GM18502 (cell line): ENCODE measurements at regions not wholly inside any gene's neighbourhood (a gene's known extent, or its start where the extent isn't known, plus 50 kb on each side); places are given as distances from the start of the nearest gene placed in this dataset.

Experiments
- ATAC-seq: cut with Tn5 transposase; IDR thresholded peaks from one replicate; pipeline ENCODE4 v1.9.1; 2021; ENCODE audit warnings: mild to moderate bottlenecking; ENCODE audit not compliant: unreplicated experiment, poor library complexity

DNA sequence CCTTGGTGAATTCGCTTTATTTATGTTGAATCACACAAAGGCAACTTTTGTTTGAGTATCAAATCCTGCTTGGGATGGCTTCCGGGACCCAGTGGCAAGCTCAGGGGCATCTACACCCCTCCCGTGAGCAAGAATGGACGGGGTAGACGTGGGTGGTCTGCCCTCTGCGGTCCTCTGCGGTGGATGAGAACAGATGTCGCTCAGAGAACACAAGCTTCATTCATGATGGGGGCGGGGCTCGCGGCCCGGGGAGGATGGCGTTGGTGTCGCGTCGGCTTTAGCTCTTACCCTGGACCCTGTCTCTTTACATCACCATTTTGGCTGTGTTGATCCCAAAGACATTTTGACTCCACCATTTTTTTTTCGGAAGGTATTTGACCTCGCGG, 158.5 kb upstream of the RTL1 start:
- no peak for ATAC-seq

DNA sequence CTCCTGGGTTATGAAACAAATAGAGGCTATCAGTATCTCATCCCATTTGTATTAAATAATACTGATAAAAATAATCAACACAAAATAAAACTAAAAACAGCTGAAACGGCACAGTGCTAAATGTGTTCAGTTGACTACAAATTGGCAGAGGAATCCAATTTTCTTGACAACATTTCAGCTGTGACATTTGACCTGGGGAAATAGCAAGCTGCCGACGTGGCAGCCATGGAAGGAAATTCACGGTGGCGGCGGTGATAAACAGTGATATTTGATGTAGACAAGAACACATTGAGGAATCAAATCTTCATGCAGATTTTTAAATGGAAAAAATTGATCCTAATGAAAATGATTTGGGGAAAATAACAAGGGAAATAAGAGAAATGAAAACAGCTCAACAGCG, 159.1 kb upstream of the RTL1 start:
- no peak for ATAC-seq

DNA sequence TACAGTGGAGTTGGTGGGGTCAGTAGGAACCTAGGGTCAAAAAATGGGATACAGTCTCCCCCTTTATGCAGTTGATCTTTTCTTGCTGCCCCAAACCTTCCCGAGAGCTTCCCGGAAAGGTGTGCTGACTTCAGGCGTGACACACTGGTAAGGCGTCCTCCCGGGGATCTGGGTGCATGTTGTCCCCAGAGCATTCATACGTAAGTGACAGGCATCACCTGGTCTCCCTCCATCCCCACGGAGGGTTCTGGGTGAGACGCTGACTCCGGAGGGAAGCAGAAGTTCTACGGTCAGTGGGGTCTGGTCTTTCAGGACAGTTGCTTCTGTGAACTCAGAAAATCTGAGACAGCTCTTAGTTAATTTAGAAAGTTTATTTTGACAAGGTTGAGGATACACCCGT, 159.6 kb upstream of the RTL1 start:
- ATAC-seq: no peak

DNA sequence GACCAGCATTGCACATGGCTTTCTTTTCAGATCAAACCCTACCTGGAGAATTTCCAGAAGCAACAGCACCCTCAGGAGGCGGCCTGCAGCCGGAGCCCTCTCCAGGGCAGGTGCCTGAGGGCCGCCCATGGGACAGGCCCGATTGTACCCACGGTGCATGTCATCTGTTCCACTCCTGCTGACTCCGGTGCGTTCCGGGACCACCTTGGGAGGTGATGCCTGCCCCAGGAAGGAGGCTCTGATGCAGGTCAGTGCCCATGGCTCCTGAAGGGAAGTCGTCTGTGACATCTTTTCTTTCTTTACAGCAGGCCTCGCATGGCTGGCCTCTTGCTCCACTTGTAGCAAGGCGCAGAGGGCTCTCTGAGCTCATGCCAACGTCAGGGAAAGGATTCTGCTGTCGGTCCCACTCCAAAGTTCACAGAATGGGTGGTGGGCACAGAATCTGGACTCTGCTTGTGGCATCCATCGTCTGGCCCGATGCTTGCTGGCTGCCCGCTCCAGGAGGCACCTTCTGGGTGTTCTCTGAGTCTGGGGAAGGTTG, 160.7 kb upstream of the RTL1 start:
- ATAC-seq: no peak

DNA sequence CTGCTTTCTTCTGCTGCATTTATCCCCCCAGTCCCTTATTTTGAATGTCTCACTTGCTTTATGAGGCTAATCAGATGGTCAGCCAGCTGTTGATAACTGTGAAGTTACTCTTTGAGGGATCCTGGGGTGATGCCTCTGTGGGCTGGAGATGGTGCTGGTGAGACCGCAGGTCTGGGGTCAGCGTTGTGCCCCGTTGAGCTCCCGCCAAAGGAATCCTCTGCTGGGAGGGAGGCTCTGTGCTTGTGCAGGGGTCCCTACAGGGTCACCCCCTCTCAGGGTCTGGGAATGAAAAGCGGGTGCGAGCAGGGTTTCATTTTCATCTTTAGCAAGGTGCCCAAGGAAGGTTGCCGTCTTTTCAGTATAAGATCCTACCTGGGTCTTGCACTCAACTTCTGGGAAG, 161.2 kb upstream of the RTL1 start:
- no peak for ATAC-seq

DNA sequence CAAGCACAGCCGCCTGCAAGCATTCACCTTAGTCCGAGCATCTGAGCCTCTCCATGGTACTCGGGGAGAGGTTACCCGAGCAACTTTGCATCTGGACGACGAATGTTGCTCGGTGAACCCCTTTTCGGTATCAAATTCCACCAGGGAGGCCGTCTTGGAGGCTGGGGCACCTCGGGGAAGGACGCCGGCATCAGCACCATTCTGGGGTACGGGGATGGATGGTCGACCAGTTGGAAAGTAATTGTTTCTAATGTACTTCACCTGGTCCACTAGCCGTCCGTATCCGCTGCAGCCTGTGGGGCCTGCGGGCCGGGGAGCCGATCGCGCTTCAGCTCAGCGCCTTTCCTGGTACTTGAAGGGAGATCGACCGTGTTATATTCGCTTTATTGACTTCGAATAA, 161.7 kb upstream of the RTL1 start:
- no peak for ATAC-seq

DNA sequence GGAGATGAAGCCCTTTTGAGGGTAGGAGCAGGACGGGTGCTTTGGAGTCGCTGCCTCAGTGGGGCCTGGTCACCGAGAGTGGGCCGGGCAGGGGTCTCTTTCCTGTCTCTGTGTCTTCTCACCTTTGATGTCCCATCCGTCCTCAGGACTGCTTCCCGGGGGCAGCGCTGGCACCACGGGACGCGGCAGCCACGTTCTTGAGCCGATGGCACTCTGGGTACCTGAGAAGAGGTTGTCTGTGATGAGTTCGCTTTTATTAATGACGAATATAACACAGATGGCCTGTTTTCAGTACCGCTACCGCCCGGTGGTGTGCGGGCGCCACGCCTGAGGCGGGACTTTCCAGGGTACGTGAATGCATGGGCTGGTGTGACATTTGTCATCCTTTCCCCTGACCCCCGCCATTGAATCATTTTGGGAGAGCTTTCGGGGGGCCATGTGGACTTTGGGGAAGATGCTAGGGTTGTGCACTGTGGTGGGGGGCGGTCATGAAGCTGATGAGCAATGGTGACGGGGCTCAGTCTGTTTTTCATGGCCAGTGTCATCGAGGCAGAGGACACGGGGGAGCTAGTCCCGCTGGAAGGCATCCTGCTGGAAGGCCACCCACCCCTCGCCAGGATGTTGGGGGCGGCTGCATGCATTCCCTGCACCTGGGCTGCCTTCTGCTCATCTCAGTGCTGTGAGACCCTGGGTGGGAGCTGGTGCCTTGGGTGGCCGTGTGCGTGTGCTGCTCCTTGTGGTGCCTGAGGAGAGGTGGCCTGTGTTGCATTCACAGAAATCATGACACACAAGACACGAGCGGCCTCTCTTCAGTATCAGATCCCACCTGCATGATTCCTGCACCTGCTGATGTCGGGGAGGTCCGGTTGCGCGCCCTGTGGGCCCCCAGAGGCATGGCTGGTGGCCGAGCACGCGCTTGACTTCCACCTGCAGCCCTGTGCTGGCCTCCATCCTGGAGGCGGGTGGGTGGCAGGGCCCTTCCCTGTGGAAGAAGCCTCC, 162.5 kb upstream of the RTL1 start:
- ATAC-seq: no peak

DNA sequence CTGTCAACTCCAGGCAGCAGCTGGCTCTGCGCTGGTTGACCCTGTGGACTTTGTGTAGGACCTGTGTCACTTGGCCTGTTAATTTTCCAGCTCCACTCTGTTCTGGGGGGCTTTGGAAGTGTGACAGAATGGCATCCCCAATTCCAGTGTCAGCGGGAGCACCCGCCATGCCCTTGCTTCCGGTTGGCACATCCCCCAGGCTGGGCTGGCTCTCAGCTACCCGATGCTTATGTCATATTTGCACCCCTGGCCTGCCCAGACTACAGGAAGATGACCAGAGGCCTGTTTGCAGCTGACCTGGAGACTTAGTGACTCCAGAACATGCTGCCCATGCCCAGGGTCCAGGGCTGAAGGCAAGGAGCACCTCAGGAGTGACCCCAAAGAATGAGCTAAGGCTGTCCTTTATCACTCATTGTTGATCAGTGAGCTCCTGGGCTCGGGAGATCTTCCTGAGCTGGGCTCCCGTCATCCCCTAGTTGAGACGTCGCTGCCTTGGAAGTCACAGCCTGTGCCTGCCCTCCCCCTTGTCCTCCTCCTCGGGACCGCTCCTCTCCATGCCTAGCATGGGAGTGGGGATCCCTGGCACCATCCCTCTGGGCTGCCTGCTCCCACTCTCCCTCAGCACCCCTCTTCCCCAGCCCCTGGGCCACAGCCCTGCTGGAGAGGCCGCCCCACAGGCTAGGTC, 163.4 kb upstream of the RTL1 start:
- ATAC-seq: no peak

DNA sequence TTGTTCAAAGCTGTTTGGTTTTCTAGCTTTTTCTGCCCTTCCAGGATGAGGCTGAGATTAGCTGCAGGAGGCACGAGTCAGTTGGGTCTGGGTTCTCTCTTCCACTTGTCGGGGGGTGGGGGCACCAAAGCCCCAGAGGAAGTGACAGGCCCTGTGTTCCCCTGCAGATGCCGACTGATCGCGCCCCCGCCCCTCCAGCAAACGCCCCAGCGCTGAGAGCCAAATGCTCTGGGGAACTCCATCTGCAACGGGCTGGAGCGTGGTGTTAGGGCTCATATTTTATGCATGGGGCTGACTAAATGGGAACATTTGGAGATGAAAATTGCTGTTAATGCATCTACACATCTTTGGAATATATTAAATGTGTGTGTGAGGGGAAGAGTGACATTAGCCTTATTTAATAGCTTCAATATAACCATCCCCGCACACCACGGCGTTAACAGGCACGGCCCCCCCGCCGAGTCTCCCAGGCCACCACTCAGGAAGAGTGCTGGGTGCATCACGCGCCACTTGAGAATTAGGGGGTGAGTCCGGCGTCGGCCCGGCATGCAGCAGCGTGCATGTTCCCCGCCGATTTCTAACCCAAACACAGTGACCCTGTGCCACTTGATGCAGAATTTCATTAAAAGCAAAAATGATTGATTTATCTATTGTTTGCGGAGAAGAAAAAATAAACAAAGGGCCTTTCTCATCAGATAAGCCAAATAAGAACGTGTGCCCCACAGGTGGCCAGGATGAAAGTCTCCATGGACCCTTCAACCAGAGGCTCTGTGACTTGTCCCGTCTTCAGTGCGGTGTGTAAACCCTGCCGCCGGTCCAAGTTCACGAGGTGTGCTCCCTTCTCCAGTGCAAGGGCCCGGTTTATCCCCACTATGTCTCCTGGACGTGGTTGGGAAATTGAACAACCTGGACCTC, 165.0 kb upstream of the RTL1 start:
- ATAC-seq: no peak

DNA sequence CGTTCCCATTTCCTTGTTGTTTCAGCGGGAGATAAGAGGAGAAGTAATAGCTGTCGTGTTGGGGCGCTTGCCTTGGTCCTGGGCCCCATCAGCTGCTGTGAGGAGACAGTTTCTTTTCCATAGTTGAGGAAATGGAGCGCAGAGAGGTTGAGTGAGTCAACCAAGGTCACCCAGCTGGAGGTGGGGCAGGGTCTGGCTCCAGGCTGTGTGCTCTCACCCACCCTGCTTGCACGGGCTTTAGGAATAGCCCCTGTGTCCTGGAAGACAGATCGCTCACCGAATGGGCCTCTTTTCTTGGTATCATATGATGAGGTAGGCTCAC, 165.7 kb upstream of the RTL1 start:
- no peak for ATAC-seq

DNA sequence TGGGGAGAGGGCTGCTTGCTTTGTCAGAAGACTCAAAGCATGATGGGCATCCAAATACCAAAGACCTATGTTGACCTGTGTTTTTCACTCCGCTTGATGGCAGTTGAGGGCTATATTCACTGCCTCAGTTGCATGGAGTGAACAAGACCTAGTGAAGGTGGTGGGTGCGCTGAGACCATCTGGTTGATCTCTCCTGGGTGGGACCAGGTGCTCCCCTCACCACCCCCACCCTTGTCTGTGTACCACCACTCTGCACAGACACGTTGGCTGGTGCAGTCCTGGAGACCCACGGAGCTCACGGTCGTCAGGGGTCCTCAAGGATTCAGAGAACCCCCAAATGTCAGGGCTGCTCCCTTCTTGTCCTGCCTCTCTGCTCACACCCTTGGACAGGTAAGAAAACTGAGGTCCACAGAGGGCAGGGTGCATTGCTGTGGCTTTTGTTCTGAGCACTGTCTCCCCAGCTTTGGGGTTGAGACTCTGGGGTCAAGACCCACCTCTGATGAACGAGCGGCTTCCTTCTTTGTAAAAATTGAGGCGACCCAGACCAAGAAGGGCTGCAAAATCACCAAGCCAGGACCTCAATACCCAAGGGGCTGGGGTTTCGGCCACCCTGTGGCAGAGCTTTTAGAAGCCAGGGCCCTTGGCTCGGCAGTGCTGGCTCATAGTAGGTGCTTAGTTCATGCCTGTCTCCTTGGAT, 166.3 kb upstream of the RTL1 start:
- no peak for ATAC-seq

DNA sequence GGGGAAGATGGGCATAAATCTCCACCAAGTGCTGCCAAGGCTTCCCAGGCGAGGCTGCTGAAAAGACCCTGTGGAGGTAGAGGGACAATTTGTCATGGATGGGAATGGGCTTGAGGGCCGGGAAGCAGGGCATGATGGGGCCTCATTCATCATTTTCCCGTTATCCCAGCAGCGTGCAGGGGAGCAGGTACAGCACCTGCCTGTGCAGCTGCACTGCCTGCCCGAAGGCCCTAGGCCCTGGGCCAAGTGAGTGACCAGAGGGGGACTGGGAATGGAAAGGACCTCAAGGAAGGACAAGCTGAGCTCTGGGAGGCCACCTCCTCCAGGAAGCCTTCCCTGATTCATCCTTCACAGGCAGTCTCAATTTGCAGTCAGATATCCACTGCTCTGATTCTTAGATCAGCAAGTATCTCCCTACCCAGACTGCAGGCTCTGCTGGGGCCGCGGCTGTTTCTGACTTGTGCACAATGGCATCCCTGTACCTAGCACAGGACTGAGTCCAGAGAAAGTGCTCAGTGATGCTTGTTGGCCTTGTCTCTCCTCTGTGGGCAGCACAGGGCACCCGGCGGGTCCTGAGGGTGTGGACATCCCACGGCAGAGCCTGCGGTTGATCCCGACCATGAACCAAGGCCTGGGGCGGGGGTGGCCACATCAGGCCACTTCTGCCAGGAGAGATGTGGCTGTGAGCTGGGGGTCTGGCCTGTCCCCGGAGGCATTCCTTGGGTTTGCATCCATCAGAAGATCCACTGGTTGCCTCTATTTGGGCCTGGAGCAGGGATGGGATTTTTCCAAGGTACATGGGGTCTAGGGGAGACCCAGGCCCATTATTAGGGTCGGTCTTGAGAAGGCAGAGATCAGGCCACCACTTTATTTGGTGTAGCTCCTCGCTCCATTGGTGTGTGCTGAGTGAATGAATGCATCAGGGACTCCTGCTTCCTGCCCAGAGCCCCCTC, 167.3 kb upstream of the RTL1 start:
- no peak for ATAC-seq

DNA sequence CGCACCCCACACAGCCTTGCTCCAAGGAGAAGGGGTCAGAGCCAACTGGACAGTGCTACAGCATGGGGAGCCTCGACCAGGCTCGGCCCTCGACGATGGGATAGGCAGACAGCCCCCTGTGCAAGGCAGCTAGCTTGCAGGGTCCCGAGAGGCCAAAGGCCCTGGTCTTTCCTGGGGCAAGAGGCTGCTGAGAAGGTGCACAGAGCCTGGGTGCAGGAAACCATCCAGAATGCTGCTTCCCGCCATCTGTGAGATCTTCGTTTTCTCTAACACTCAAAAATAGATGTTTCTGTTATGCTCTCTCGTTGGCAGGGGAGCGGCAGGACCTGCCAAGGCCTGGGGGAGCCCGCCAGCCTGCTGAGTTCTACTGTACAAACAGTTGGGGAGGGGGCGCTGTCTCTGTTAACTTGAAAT, 168.0 kb upstream of the RTL1 start:
- ATAC-seq: no peak

DNA sequence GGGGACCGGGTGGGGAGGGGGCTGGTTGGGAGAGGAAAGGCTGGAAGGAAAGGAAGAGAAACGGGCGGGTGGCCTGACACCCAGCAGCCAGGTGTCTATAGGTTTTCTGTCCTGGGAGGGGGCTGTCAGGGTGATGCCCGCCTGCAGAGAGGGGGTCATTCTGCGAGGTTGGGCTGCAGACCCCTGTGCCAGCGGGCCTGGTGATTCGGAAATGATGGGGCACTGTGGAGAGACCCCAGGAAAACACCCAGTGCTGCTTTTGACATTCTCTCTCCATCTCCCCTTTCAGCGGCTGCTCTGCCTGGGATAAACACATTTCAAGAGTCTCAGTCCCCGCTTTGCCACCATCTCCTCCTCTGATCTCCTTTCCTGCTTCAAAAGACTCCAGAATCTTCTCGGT, 168.5 kb upstream of the RTL1 start:
- no peak for ATAC-seq

DNA sequence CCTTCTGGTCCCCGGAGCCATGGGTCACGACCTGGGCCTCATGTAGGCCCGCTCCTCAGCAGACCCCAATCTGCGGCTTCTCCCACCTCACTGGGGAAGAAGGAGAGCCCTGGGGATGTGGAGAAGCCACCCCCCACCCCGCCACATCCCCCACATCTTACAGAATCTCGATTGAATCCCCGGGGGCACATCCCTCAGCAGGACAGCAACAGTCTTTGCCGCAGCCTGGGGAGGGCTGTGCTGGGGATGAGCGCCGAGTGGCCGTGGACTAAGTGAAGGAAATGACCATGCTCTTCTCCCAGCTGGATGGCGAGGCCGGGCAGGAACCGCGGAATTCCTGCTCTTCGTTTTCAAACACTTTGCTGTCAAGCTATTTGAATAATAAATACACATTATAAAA, 169.0 kb upstream of the RTL1 start:
- ATAC-seq: no peak

DNA sequence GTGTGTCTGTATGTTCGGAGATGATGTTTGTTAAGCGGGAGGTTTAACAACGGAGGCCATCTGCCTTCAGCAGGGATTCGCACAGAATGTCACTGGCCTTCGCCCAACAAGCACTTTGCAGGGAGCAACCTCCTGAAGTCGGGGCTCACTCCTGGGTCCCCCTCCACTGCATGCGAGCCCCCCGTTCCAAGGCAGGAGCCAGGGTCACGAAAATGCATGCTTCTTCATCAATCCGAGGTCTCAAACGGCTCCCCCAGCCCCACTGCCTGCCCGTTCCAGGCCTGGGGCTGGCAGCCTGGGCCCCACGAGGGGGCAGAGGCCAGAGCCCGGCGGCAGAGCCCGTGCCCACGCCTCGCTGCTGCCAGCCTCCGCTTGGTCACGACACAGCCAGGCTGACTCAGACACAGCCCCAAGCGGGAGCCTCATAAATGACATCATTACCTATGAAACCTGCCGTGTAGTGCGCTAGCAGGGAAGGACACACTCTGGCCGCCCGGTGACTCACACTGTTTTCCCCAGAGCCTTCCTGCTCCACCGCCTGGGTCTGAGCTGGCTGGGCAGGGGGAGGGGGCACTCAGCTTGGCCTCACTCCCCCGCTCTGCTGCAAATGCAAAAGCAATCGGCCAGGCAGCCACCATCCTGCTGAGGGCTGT, 169.5 kb upstream of the RTL1 start:
- ATAC-seq: peak; percentile 89

DNA sequence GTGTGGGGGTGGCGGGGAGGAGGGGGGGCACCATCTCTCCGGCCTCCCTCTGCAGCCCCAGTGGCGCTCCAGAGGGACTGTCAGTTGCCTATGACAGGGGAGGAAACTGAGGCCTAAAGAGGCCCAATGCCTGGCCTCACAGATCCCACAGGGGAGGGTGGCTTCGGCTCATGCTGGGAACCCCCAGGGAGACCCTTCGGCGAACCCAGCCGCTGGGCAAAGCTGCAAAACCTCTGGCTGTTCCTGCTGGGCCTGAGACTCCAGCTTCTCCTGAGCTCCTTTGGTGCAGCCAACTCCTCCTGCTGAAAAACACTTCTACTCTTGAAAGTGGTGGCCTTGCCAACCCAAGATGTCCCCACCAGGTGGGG, 170.1 kb upstream of the RTL1 start:
- no peak for ATAC-seq

DNA sequence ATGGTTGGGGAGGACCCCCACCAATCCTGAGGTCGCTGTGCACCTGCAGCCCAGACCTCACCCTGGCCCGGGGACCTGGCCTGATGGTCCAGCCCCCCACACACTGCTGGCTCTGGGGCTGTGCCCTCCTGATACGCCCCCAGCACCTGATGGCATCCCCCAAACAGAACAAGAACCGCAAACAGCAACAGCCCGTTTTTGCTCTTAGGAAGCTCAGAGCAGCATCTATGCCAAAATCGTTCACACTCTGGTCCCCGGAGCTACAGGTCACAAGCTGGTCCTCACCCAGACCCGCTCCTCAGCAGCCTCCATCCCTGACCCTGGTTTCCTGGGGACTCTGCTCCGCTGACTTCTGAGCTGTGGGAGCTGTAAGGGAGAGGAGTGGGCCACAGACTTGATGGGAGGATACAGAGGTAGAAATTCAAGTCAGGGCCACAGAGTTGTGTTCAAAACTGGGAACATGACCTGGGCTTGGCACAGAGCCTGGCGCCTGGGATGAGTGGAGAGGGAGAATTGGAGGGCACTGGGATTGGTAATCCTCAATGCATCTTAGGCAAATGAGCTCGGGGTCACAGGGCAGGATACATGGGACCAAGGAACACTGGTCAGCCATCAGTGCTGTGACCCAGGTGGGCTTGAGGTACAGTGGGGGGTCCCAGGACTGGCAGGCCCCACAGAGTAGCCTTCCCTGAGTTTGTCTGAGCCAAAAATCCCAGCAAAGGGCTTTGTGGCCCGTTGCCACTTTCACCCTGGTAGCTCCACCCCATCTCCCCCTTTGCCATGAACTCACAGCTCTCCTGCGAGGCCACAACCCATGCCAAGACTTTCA, 170.9 kb upstream of the RTL1 start:
- no peak for ATAC-seq
